Muscle layer of duodenum (tissue), 2 donors: ENCODE measurements at regions not wholly inside any gene's neighbourhood (a gene's known extent, or its start where the extent isn't known, plus 50 kb on each side); places are given as distances from the start of the nearest gene placed in this dataset.

ENCODE experiments used
- H3K27ac ChIP-seq: one replicate; pipeline ENCODE4 v1.7.0; 2013; ENCODE audit warnings: mild to moderate bottlenecking, low read length
- H3K27me3 ChIP-seq: one replicate; pipeline ENCODE4 v1.7.0; 2013; ENCODE audit warnings: low read depth, mild to moderate bottlenecking, control low read depth, low read length
- H3K36me3 ChIP-seq, 2 donors: one replicate each; pipeline ENCODE4 v1.7.0; 2013; ENCODE audit warnings: low read length in 2 of 2, control low read depth in 1 of 2, mild to moderate bottlenecking in 1 of 2; ENCODE audit not compliant: insufficient read depth in 2 of 2, control insufficient read depth in 1 of 2
- H3K4me1 ChIP-seq, 2 donors: one replicate each; pipeline ENCODE4 v1.7.0; 2013; ENCODE audit warnings: low read length in 2 of 2, mild to moderate bottlenecking in 2 of 2, control low read depth in 1 of 2, moderate library complexity in 1 of 2; ENCODE audit not compliant: insufficient read depth in 2 of 2, control insufficient read depth in 1 of 2
- H3K4me3 ChIP-seq, 2 donors: one replicate each; pipeline ENCODE4 v1.7.0; 2013; ENCODE audit warnings: low read length in 2 of 2, low read depth in 1 of 2, mild to moderate bottlenecking in 1 of 2
- H3K9me3 ChIP-seq, 2 donors: one replicate each; pipeline ENCODE4 v1.7.0; 2013; ENCODE audit warnings: low read length in 2 of 2, control low read depth in 1 of 2, mild to moderate bottlenecking in 1 of 2; ENCODE audit not compliant: control insufficient read depth in 1 of 2
- donor health status: healthy.

DNA sequence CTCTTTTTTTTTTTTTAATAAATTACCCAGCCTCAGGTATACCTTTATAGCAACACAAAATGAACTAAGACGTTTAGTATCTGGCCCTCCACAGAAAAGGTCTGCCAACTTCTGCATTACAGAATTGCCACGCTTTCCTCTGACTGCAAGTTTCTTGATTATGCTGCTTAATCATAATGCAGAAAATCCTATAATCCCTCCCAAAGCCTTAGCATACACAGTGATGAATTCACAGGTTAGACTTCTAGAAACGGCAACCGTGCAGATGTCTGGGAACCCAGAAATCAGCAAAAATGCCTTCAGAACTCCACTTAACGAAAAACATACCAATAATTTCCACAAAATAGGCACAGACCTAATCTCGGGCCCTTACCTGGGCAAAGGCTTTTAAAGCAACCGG lies 144.7 kb upstream of the FRMD4B start:
- H3K27ac ChIP-seq = no peak overlapping the region
- H3K36me3 ChIP-seq = no peaks in the 10 kb centered on the region
- H3K4me3 ChIP-seq = no peak overlapping the region
- H3K27me3 ChIP-seq = no peaks in the 10 kb centered on the region
- H3K9me3 ChIP-seq = no peaks in the 10 kb centered on the region
- no peaks in the 10 kb centered on the region for H3K4me1 ChIP-seq

DNA sequence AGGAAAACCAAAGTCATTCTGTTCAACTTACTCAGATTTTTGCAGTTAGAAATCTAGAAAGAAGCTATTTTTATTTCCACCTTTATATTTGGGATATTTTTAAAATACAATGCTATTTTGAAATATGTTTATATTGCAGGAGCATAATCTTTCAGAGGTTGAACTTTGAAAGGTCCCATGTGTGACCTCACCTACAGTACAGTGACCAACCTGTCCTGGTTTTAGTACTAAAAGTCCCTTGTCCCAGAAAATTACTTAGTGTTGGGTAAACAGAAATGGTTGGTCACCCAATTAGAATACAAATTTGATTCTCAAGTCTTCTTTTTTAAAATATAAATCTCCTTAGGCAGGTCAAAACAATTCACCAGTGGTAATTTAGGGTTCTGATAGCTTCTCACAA lies 141.6 kb upstream of the FRMD4B start:
- Histone ChIP-seq H3K9me3 (no peaks in the 10 kb centered on the region), H3K4me3 (no peak overlapping the region), H3K27me3 (no peaks in the 10 kb centered on the region), H3K27ac (no peak overlapping the region), H3K36me3 (no peaks in the 10 kb centered on the region), H3K4me1 (no peaks in the 10 kb centered on the region)

DNA sequence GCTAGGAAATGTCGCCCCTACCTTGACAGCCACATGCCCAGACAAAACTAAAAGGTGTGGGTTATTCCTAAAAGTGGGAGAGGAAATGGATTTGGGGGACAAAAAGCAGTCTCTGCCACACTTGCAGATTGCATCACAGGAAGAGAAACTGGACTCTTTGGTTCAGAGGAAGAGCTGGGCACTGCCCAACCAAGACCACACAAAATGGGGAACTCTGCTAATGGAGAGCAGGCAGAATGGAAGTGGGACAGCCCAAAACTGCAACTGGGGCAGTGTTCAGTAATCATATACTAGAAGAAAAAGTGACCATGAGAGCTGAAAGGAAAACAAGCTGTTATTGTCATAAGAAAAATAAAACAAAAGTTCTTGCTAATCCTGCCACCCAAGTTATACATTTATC lies 138.9 kb upstream of the FRMD4B start:
- Histone ChIP-seq H3K4me3 (no peak overlapping the region), H3K9me3 (no peaks in the 10 kb centered on the region), H3K4me1 (no peaks in the 10 kb centered on the region), H3K27ac (no peak overlapping the region), H3K36me3 (no peaks in the 10 kb centered on the region), H3K27me3 (no peaks in the 10 kb centered on the region)

DNA sequence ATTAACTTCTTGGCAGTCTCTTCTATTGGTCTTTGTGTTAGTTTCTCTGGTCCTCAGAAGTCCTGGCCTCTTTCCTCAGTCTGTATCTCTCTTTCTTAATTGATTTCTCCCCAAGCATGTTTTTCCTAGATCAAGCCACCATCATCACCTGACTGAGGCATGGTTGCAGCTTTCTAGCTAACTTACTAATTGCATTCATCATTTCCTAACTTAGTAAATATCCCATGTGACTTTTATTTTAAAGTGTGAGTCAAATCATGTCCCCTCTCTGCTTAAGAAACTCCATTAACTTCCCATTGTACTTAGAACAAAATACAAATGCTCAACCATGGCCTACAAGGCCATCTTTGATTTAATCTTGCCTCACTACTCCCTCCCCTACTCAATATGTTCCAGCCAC lies 135.4 kb upstream of the FRMD4B start:
- Histone ChIP-seq H3K36me3 (no peaks in the 10 kb centered on the region), H3K9me3 (no peaks in the 10 kb centered on the region), H3K27me3 (no peaks in the 10 kb centered on the region), H3K27ac (no peak overlapping the region), H3K4me1 (no peaks in the 10 kb centered on the region), H3K4me3 (no peak overlapping the region)

DNA sequence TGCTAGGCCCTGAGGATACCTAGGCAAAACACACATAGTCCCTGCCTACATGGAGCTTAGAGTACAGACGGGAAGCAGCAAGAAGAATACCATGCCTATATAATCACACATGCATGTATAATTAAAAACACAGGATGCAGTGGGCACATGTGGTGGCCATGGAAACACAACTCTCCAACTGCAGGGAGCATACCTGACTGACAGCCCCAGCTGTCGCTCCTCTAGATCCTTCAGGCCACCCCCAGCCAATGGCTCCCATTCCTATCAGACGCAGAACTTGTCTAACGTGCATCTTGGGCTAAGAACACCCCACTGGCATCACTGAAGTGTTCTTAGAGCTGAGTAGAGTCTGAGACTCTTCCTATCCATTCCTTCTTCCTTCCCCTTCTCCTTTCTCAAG lies 125.5 kb upstream of the FRMD4B start:
- no peaks in the 10 kb centered on the region for H3K36me3 ChIP-seq
- H3K27ac ChIP-seq = no peak overlapping the region
- H3K27me3 ChIP-seq = no peaks in the 10 kb centered on the region
- H3K4me3 ChIP-seq = no peak overlapping the region
- peaks cover 0 to 5% of the 10 kb centered on the region in 2 donors for H3K4me1 ChIP-seq
- peaks cover 2 to 3% of the 10 kb centered on the region in 2 donors for H3K9me3 ChIP-seq

DNA sequence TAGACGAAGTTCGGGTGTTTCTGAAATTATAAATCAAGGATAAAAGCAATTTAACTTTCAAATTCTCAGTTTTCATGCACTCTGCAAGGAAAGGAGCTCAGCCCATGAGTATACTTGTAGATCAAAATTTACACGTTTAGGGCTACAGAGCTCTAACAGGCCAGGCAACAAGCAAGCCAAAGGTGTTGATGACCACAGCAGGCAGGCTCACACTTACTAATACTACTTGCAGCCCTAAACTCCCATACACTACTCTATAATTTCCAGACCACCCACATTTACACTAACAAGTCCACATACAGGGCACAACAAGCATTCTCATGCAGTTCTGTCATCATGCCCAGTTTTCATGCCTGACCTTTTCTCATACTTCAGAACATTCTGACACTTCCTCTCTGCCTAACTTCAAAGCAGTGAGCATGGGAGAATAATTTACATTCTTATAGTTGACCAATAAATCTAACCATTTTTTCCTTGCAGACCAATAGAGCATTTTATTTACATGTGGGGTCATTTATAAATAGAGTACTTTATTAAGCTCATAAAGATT lies 124.7 kb upstream of the FRMD4B start:
- Histone ChIP-seq H3K27ac (no peak overlapping the region), H3K4me1 (peaks cover 0 to 5% of the 10 kb centered on the region in 2 donors), H3K27me3 (no peaks in the 10 kb centered on the region), H3K9me3 (peaks cover 2 to 3% of the 10 kb centered on the region in 2 donors), H3K4me3 (no peak overlapping the region), H3K36me3 (no peaks in the 10 kb centered on the region)

DNA sequence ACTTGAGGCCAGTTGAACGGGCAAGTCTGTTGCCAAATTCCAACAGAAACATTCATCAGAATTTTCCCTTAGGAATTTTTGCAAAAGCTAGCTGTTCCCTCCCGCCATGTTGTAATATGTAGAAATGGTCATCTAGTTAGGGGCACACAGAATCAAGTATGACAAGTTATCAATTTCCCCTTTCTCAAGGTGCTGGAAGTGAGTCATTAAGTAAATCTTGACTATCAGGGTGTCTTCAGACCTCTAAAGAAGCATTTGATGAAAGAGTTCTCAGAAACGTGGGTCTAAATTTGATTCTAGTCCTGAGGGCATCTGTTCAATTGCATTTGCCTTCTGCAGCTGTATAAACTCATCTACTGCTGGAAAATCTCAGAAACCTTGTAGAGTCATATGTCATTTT lies 123.4 kb upstream of the FRMD4B start:
- H3K4me3 ChIP-seq = no peak overlapping the region
- peaks cover 0 to 5% of the 10 kb centered on the region in 2 donors for H3K4me1 ChIP-seq
- H3K27me3 ChIP-seq = no peaks in the 10 kb centered on the region
- peaks cover 0 to 1% of the 10 kb centered on the region in 2 donors for H3K9me3 ChIP-seq
- H3K36me3 ChIP-seq = no peaks in the 10 kb centered on the region
- H3K27ac ChIP-seq = no peak overlapping the region

DNA sequence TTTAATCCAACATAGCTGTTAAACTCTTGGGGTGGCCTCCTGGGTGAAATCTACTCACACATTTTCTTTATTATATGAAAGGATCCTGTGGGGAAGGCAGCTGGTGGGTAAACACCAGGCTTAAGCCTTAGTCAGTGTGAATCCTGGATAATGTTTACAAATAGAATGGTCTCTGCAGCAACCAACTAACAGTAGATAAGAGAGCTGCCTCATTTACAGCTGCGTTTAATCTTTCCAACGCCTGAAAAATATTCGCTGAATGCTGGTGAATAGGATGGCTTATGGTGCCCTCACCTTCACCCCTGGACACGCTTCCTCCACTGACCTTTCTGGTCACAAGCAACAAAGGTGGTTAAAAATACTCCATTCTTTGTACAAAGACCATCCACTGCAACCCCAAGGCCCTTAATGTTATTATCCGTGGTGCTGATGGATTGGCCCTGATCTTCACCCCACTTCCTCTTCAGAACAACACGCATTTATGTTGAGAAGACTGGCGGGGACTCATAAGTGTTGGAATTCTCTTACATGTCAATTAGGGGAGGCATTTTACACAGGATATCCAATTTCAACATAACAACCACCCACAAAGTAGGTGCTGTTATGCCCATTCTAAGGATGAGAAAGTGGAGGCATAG lies 120.0 kb upstream of the FRMD4B start:
- H3K9me3 ChIP-seq = no peaks in the 10 kb centered on the region
- no peaks in the 10 kb centered on the region for H3K36me3 ChIP-seq
- H3K27me3 ChIP-seq = no peaks in the 10 kb centered on the region
- H3K4me3 ChIP-seq = no peak overlapping the region
- H3K27ac ChIP-seq = no peak overlapping the region
- H3K4me1 ChIP-seq = peaks cover 0 to 4% of the 10 kb centered on the region in 2 donors

DNA sequence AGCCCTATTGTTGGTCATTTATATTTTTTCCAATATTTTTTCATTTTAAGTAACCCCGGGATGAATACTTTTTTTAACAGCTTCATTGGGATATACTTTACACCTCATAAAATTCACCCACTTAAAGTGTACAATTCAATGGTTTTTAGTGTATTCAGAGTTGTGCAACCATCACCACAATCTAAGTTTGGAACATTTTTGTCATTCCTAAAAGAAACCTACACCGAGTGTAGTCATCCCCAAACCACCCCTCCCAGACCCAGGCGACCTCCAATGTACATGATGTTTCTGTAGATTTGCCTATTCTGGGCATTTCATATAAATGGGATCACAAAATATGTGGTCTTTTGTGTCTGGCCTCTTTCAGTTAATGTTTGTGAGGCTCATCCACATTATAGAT lies 118.3 kb upstream of the FRMD4B start:
- Histone ChIP-seq H3K36me3 (no peaks in the 10 kb centered on the region), H3K27me3 (no peaks in the 10 kb centered on the region), H3K9me3 (no peaks in the 10 kb centered on the region), H3K27ac (no peak overlapping the region), H3K4me1 (no peaks in the 10 kb centered on the region), H3K4me3 (no peak overlapping the region)

DNA sequence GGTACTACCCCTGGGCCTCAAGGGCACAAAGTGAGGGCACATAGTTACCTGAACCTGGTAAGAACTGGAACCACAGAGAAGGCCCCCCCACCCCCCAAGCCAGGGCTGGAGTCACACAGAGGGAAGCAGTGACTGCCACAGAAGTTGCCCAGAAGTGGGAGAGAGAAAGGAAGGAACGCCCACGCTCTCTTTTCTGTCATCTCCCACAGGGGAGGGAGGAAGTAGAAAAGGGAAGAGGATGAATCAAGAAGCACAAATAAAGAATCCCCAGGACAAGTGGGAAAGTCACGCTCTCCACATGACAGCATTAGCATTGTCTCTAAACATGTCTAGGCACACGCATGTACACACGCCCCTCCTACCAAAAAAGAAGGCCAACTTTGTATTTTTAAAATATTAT lies 114.7 kb upstream of the FRMD4B start:
- no peak overlapping the region for H3K4me3 ChIP-seq
- H3K27ac ChIP-seq = no peak overlapping the region
- H3K36me3 ChIP-seq = no peaks in the 10 kb centered on the region
- H3K4me1 ChIP-seq = no peaks in the 10 kb centered on the region
- no peaks in the 10 kb centered on the region for H3K9me3 ChIP-seq
- H3K27me3 ChIP-seq = no peaks in the 10 kb centered on the region

DNA sequence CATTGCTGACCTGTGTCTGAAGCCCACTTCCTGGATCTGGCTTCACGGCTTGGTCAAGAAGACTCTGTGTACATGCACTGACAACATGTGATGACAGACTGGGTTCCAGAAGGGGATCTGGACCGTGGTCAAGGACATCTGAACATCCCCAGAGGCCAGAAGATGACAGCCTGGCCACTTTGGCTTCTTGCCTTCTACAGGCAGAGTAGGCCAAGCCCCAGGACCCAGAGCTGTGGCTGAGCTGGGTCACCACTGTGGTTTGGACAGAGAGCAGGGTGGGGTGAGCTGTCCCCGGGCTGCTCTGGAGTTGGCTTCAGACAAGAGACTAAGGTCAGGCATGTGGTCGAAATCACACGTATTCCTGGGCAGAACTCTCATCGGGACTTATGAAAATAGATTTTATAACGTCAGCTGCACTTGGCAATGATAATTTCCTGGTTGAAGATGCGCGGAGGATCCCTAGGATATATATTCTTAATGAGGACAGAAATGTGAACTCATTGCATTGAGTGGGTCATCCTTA lies 114.1 kb upstream of the FRMD4B start:
- Histone ChIP-seq H3K9me3 (no peaks in the 10 kb centered on the region), H3K27me3 (no peaks in the 10 kb centered on the region), H3K36me3 (no peaks in the 10 kb centered on the region), H3K4me1 (no peaks in the 10 kb centered on the region), H3K27ac (no peak overlapping the region), H3K4me3 (no peak overlapping the region)

DNA sequence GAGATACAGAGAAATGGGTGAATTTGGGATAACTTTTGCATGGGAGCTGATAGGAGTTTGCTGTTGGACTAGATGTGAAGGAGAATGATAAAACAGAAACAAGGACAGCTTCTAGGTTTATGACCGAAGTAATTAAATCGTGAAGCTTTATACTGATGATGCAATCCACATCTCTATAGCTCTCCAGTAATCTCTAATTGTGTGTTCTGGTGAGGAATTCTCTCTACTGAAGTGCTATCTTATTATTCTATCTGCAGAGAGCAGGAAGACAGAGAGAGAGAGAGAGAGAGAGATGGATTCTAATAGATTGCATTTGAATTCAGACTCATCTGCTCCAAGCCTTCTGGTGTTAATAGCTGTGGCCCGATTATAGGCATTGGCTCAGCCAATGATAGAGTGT lies 113.5 kb upstream of the FRMD4B start:
- Histone ChIP-seq H3K4me3 (no peak overlapping the region), H3K27me3 (no peaks in the 10 kb centered on the region), H3K4me1 (no peaks in the 10 kb centered on the region), H3K27ac (no peak overlapping the region), H3K36me3 (no peaks in the 10 kb centered on the region), H3K9me3 (no peaks in the 10 kb centered on the region)
